ENCODE measurements at regions not wholly inside any gene's neighbourhood (a gene's known extent, or its start where the extent isn't known, plus 50 kb on each side); places are given as distances from the start of the nearest gene placed in this dataset.

- no peak for DNase-seq
These were observed 366.7 kb downstream of the BUD13 start for GRCh38 chr11:116406042-116406441.

- DNase-seq: no peak
These were observed 368.4 kb downstream of the BUD13 start for GRCh38 chr11:116404462-116404798.

- DNase-seq: no peak
These were observed 368.9 kb downstream of the BUD13 start for GRCh38 chr11:116403794-116404461.

GRCh38 chr11:116400081-116400480, 372.7 kb downstream of the BUD13 start:
- DNase-seq: no peak

GRCh38 chr11:116397602-116398084, 375.1 kb downstream of the BUD13 start:
- DNase-seq: no peak

GRCh38 chr11:116396331-116396730, 376.5 kb downstream of the BUD13 start:
- DNase-seq: no peak

- DNase-seq: no peak
These were observed 378.8 kb downstream of the BUD13 start for GRCh38 chr11:116394022-116394421.

- no peak for DNase-seq
These were observed 381.8 kb downstream of the BUD13 start for GRCh38 chr11:116390963-116391362.

GRCh38 chr11:116388146-116388545, 384.6 kb downstream of the BUD13 start:
- no peak for DNase-seq

GRCh38 chr11:116387641-116388040, 385.1 kb downstream of the BUD13 start:
- no peak for DNase-seq

- DNase-seq: no peak
These were observed 386.6 kb downstream of the BUD13 start for GRCh38 chr11:116386118-116386699.

- no peak for DNase-seq
These were observed 387.9 kb downstream of the BUD13 start for GRCh38 chr11:116384876-116385275.

GRCh38 chr11:116384407-116384806, 388.4 kb downstream of the BUD13 start:
- DNase-seq: no peak

GRCh38 chr11:116379185-116379828, 393.5 kb downstream of the BUD13 start:
- DNase-seq: peak; percentile 6 to 60 (median 26)

- no peak for DNase-seq
These were observed 396.2 kb downstream of the BUD13 start for GRCh38 chr11:116376547-116376946.

GRCh38 chr11:116376054-116376453, 396.7 kb downstream of the BUD13 start:
- no peak for DNase-seq

- no peak for DNase-seq
These were observed 397.6 kb downstream of the BUD13 start for GRCh38 chr11:116375221-116375620.

- no peak for DNase-seq
These were observed 398.7 kb downstream of the BUD13 start for GRCh38 chr11:116374085-116374484.

- no peak for DNase-seq
These were observed 399.5 kb downstream of the BUD13 start for GRCh38 chr11:116373104-116373944.

- DNase-seq: no peak
These were observed 401.6 kb downstream of the BUD13 start for GRCh38 chr11:116371146-116371545.

GRCh38 chr11:116368784-116369183, 404.0 kb downstream of the BUD13 start:
- no peak for DNase-seq

- no peak for DNase-seq
These were observed 405.7 kb downstream of the BUD13 start for GRCh38 chr11:116366980-116367645.

GRCh38 chr11:116366451-116366850, 406.3 kb downstream of the BUD13 start:
- no peak for DNase-seq

Measured in suppressor macrophage (primary cell).